Astrocyte (in vitro differentiated cells and primary cell): ENCODE measurements at regions not wholly inside any gene's neighbourhood (a gene's known extent, or its start where the extent isn't known, plus 50 kb on each side); places are given as distances from the start of the nearest gene placed in this dataset.

Experiments used
- EZH2 ChIP-seq: IDR thresholded peaks from 2 replicates; pipeline ENCODE4 v1.6.1; 2012; ENCODE audit warnings: mild to moderate bottlenecking, low read length, inconsistent platforms; ENCODE audit not compliant: insufficient read depth
- TF ChIP-seq, protein P1 (sequence below): IDR thresholded peaks from 2 replicates; pipeline ENCODE4 v1.5.1; 2011; ENCODE audit warnings: low read depth, mild to moderate bottlenecking, inconsistent platforms, low read length, moderate library complexity; ENCODE audit not compliant: insufficient read depth

DNA sequence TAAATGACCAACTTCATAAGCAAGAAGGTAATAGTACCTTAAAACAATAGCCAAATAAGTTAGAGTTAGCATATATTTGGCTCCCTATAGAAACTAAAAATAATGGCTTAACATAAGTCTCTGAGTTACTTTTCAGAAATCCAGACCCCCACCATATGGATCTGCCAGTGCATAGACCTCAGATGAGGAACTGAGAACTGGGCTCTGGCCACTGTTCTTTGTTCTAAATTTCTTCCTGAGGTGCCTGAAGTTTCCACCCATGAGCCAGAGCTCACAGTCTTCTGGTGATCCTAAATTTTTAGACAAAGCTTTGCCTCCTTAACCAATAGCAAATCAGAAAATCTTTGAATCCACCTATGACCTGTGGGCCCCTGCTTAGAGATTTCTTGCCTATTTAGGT is 250.9 kb downstream of the YTHDC2 start:
- TF ChIP-seq, protein P1, sequence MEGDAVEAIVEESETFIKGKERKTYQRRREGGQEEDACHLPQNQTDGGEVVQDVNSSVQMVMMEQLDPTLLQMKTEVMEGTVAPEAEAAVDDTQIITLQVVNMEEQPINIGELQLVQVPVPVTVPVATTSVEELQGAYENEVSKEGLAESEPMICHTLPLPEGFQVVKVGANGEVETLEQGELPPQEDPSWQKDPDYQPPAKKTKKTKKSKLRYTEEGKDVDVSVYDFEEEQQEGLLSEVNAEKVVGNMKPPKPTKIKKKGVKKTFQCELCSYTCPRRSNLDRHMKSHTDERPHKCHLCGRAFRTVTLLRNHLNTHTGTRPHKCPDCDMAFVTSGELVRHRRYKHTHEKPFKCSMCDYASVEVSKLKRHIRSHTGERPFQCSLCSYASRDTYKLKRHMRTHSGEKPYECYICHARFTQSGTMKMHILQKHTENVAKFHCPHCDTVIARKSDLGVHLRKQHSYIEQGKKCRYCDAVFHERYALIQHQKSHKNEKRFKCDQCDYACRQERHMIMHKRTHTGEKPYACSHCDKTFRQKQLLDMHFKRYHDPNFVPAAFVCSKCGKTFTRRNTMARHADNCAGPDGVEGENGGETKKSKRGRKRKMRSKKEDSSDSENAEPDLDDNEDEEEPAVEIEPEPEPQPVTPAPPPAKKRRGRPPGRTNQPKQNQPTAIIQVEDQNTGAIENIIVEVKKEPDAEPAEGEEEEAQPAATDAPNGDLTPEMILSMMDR: no peak
- TF ChIP-seq EZH2: no peak
